ENCODE measurements at regions not wholly inside any gene's neighbourhood (a gene's known extent, or its start where the extent isn't known, plus 50 kb on each side); places are given as distances from the start of the nearest gene placed in this dataset.
A peak's percentile ranks its signal among the peaks of the same experiment; 100 is the strongest.

DNA sequence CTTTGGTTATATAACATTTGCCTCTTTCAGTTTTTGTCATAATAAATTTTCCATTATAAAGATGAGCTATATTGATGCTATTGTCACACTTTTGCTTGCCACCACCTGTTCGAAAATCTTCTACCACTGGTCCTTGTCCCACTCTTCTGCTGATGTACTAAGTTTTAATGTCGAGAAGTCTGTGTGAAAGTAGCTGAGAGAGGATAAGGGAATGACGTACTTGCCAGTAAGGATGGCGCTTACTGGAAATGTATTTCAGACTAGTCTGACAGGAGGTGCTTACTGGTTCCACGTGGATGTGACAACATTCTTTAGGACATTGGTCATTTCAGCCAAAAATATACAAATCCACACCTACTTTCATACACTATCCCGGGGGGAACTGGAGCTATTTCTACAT, 132.7 kb upstream of the NR3C2 start:
- no peak for DNase-seq (ENCODE audit: low read depth)
- no peak overlapping the region for H3K4me3 ChIP-seq (ENCODE audit: control insufficient read depth, low read depth, low read length)
- TF ChIP-seq, protein P1, sequence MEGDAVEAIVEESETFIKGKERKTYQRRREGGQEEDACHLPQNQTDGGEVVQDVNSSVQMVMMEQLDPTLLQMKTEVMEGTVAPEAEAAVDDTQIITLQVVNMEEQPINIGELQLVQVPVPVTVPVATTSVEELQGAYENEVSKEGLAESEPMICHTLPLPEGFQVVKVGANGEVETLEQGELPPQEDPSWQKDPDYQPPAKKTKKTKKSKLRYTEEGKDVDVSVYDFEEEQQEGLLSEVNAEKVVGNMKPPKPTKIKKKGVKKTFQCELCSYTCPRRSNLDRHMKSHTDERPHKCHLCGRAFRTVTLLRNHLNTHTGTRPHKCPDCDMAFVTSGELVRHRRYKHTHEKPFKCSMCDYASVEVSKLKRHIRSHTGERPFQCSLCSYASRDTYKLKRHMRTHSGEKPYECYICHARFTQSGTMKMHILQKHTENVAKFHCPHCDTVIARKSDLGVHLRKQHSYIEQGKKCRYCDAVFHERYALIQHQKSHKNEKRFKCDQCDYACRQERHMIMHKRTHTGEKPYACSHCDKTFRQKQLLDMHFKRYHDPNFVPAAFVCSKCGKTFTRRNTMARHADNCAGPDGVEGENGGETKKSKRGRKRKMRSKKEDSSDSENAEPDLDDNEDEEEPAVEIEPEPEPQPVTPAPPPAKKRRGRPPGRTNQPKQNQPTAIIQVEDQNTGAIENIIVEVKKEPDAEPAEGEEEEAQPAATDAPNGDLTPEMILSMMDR (conservative IDR thresholded peaks at IDR 0.05; ENCODE audit: control insufficient read depth, insufficient read depth, low read depth, low read length), result no peak

GRCh38 chr4:148574502-148574901, 132.3 kb upstream of the NR3C2 start:
- DNase-seq (ENCODE audit: low read depth), result peak; percentile 19
- no peak overlapping the region for H3K4me3 ChIP-seq (ENCODE audit: control insufficient read depth, low read depth, low read length)
- TF ChIP-seq, protein P1 (conservative IDR thresholded peaks at IDR 0.05; ENCODE audit: control insufficient read depth, insufficient read depth, low read depth, low read length), result no peak

- no peak for DNase-seq (ENCODE audit: low read depth)
- TF ChIP-seq, protein P1 (conservative IDR thresholded peaks at IDR 0.05; ENCODE audit: control insufficient read depth, insufficient read depth, low read depth, low read length), result no peak
- H3K4me3 ChIP-seq (ENCODE audit: control insufficient read depth, low read depth, low read length), result no peak overlapping the region
Measured at GRCh38 chr4:148574066-148574465, 131.9 kb upstream of the NR3C2 start.

DNA sequence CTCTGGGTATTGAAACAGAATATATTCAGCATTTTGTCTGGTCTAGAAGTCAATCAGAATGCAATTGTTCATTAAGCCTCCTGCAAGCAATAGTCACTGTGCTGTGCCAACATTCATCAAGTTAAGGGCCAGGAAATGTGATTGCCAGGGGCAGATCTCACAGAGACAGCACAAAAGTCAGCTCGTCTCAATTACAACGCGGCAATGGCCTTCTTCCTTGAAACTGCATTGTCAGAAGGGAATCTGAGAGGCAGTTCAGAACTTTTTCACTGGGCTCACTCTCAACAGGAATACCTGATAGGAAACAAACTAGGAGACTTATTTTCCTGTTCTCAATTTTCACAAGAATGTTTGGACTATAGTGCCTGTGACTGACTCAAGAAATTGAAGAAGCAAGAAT, 131.1 kb upstream of the NR3C2 start:
- DNase-seq (ENCODE audit: low read depth), result no peak
- TF ChIP-seq, protein P1 (conservative IDR thresholded peaks at IDR 0.05; ENCODE audit: control insufficient read depth, insufficient read depth, low read depth, low read length), result no peak
- H3K4me3 ChIP-seq (ENCODE audit: control insufficient read depth, low read depth, low read length), result no peak overlapping the region

GRCh38 chr4:148565801-148566200, 123.6 kb upstream of the NR3C2 start:
- H3K4me3 ChIP-seq (ENCODE audit: control insufficient read depth, low read depth, low read length), result no peak overlapping the region
- no peak for DNase-seq (ENCODE audit: low read depth)
- TF ChIP-seq, protein P1 (conservative IDR thresholded peaks at IDR 0.05; ENCODE audit: control insufficient read depth, insufficient read depth, low read depth, low read length), result no peak

DNA sequence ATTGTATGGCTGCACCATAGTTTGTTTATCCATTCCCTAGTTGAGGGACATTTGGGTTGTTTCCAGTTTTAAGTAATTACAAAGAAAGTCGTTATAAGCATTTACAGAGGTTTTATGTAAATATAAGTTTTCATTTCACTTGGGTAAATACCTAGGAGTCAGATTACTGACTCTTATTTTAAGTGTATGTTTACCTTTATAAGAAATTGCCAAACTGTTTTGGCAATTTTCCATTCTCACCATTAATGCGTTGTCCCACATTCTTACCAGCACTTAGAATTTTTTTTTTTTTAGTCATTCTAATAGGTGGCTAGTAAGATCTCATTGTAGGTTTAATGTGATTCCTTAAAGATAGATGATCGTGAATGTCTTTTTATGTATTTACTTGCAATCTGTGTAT, 121.5 kb upstream of the NR3C2 start:
- TF ChIP-seq, protein P1 (conservative IDR thresholded peaks at IDR 0.05; ENCODE audit: control insufficient read depth, insufficient read depth, low read depth, low read length), result no peak
- no peak for DNase-seq (ENCODE audit: low read depth)

DNA sequence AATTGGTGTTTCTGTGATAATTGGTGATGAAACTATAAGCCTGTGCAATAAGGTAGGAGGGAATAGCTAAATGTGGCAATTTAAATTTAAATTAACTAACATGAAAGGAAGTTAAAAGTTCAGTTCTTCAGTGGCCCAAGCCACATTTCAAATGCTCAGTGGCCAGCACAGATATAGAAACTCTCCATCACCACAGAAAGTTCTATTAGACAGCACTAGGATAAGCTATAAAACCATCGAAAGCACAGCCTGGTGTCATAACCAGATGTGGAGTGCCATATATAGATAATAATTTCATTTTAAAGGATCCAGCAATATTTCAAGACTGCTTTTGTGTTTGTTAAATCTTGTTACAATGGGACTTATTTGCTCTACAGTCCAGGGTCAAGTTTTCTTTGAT, 119.3 kb upstream of the NR3C2 start:
- DNase-seq (ENCODE audit: low read depth), result no peak
- TF ChIP-seq, protein P1 (conservative IDR thresholded peaks at IDR 0.05; ENCODE audit: control insufficient read depth, insufficient read depth, low read depth, low read length), result no peak
- no peak overlapping the region for H3K4me3 ChIP-seq (ENCODE audit: control insufficient read depth, low read depth, low read length)

More for the DNA sequence above, 121.5 kb upstream of the NR3C2 start:
- no peak overlapping the region for H3K4me3 ChIP-seq (ENCODE audit: control insufficient read depth, low read depth, low read length)
